Stimulated activated CD4-positive, alpha-beta T cell treated with anti-CD3 and anti-CD28 coated beads, Interleukin-15, amount 100 ng/mL, for 1 hour (primary cell): ENCODE measurements at regions not wholly inside any gene's neighbourhood (a gene's known extent, or its start where the extent isn't known, plus 50 kb on each side); places are given as distances from the start of the nearest gene placed in this dataset.
"Not testable (repeated sequence)": the region's sequence is repeated elsewhere in the genome, so short reads cannot be mapped to it uniquely, and the experiment has no call there.

Experiments
- DNase-seq, 2 donors: peaks; one replicate each; pipeline ENCODE4 v3.0.0-alpha.2; 2020; ENCODE audit warnings: low read depth in 1 of 2, low spot score in 1 of 2

- not testable (repeated sequence) for DNase-seq
These were observed 68.7 kb downstream of the PRKAB2 start for GRCh38 chr1:147103416-147104155.

GRCh38 chr1:147099192-147099591 is 73.1 kb downstream of the PRKAB2 start:
- no peak for DNase-seq

GRCh38 chr1:147098338-147098973 is 73.8 kb downstream of the PRKAB2 start:
- not testable (repeated sequence) for DNase-seq

- no peak for DNase-seq
These were observed 76.6 kb downstream of the PRKAB2 start for GRCh38 chr1:147095691-147096090.

GRCh38 chr1:147091801-147092200 is 80.5 kb downstream of the PRKAB2 start:
- DNase-seq, result no peak

- no peak for DNase-seq
These were observed 82.8 kb downstream of the PRKAB2 start for GRCh38 chr1:147089457-147089856.

GRCh38 chr1:147086129-147086528 is 86.1 kb downstream of the PRKAB2 start:
- DNase-seq, result no peak

GRCh38 chr1:147084273-147085096 is 87.8 kb downstream of the PRKAB2 start:
- DNase-seq, result peak; percentile 32 to 61

- no peak for DNase-seq
These were observed 88.4 kb downstream of the PRKAB2 start for GRCh38 chr1:147083919-147084272.

GRCh38 chr1:147080671-147081394 is 91.4 kb downstream of the PRKAB2 start:
- no peak for DNase-seq

- DNase-seq, result no peak
These were observed 92.1 kb downstream of the PRKAB2 start for GRCh38 chr1:147080006-147080661.

- no peak for DNase-seq
These were observed 92.8 kb downstream of the PRKAB2 start for GRCh38 chr1:147079400-147080005.

- no peak for DNase-seq
These were observed 93.5 kb downstream of the PRKAB2 start for GRCh38 chr1:147078606-147079399.

GRCh38 chr1:147077936-147078605 is 94.2 kb downstream of the PRKAB2 start:
- no peak for DNase-seq

- no peak for DNase-seq
These were observed 94.7 kb downstream of the PRKAB2 start for GRCh38 chr1:147077523-147077922.

GRCh38 chr1:147077081-147077480 is 95.2 kb downstream of the PRKAB2 start:
- DNase-seq, result no peak

- DNase-seq, result no peak
These were observed 95.8 kb downstream of the PRKAB2 start for GRCh38 chr1:147076442-147076841.

GRCh38 chr1:147072482-147073432 is 99.5 kb downstream of the PRKAB2 start:
- DNase-seq, result no peak
